B cell (primary cell): ENCODE measurements at regions not wholly inside any gene's neighbourhood (a gene's known extent, or its start where the extent isn't known, plus 50 kb on each side); places are given as distances from the start of the nearest gene placed in this dataset.

ENCODE experiments used
- ATAC-seq: fragments of 200-7000 bp; cut with Tn5 transposase; one replicate; pipeline ENCODE4 v1.10.0; 2021; ENCODE audit warnings: low read depth, mild to moderate bottlenecking, moderate number of reproducible peaks, moderate library complexity
- CTCF ChIA-PET: fragments of 350-600 bp; sonication (Branson Sonifier 250); formaldehyde crosslinking; loops from one replicate; lab custom pipeline; 2021; ENCODE audit warnings: antibody characterized with exemption, inconsistent platforms; lab: Charles Lee
- POLR2A ChIA-PET: fragments of 350-600 bp; sonication (Branson Sonifier 250); formaldehyde crosslinking; loops from one replicate; lab custom pipeline; 2021; ENCODE audit warnings: antibody characterized with exemption; lab: Charles Lee
- DNase-seq: peaks from one replicate; pipeline ENCODE4 v3.0.0; 2013
- H2AFZ ChIP-seq: 2 replicates; pipeline ENCODE4 v1.6.1; 2012; ENCODE audit warnings: mild to moderate bottlenecking, low read depth, low read length; ENCODE audit not compliant: insufficient read depth, poor library complexity, severe bottlenecking
- H3K27ac ChIP-seq, 2 donors: 1 replicate in 1 of 2; 2 replicates in 1 of 2; pipeline ENCODE4 v1.5.1; 2012 to 2013; ENCODE audit warnings: low read length in 2 of 2, mild to moderate bottlenecking in 2 of 2, moderate library complexity in 1 of 2
- H3K27me3 ChIP-seq, 4 experiments: fragments of 200-600 bp in 1 of 4; sonication (generic) in 1 of 4; replicated peaks in 1 of 4; 1 replicate in 2 of 4; 2 replicates in 2 of 4; pipeline versions ENCODE4 v1.6.1 to v1.7.0; 2013 to 2016; ENCODE audit warnings: low read length in 3 of 4, mild to moderate bottlenecking in 2 of 4, mixed read lengths in 1 of 4, moderate library complexity in 1 of 4; ENCODE audit not compliant: insufficient read depth in 4 of 4, control insufficient read depth in 3 of 4; ENCODE audit errors: control extremely low read depth in 1 of 4
- H3K36me3 ChIP-seq, 2 experiments: replicated peaks in 1 of 2; 1 replicate in 1 of 2; 2 replicates in 1 of 2; pipeline versions ENCODE4 v1.6.1 to v1.7.1; 2013; ENCODE audit warnings: low read length in 1 of 2; ENCODE audit not compliant: insufficient read depth in 2 of 2, control insufficient read depth in 1 of 2; ENCODE audit errors: control extremely low read depth in 1 of 2, extremely low read depth in 1 of 2
- H3K4me1 ChIP-seq, 2 donors: fragments of 200-600 bp in 1 of 2; sonication (generic) in 1 of 2; 1 replicate in 1 of 2; 2 replicates in 1 of 2; pipeline versions ENCODE4 v1.5.1 to v1.6.1; 2013 to 2017; ENCODE audit warnings: low read length in 2 of 2; ENCODE audit not compliant: control insufficient read depth in 2 of 2, insufficient read depth in 2 of 2
- H3K4me2 ChIP-seq: replicated peaks from 2 replicates; pipeline ENCODE3; 2012; ENCODE audit warnings: mild to moderate bottlenecking, low read depth, low read length; ENCODE audit not compliant: poor library complexity, severe bottlenecking
- H3K4me3 ChIP-seq, 5 experiments: fragments of 200-600 bp in 1 of 5; sonication (generic) in 1 of 5; 1 replicate in 3 of 5; 2 replicates in 2 of 5; pipeline versions ENCODE4 v1.5.1 to v1.7.0; 2011 to 2016; ENCODE audit warnings: low read length in 4 of 5, mild to moderate bottlenecking in 4 of 5, low read depth in 2 of 5, control low read depth in 1 of 5, moderate library complexity in 1 of 5; ENCODE audit not compliant: insufficient read depth in 1 of 5; ENCODE audit errors: control extremely low read depth in 1 of 5, extremely low read depth in 1 of 5
- H3K79me2 ChIP-seq: fragments of 200-600 bp; sonication (generic); one replicate; pipeline ENCODE4 v1.6.0; 2016; ENCODE audit warnings: low read length; ENCODE audit not compliant: control insufficient read depth, insufficient read depth
- H3K9ac ChIP-seq: fragments of 200-600 bp; sonication (generic); 2 replicates; pipeline ENCODE4 v1.6.1; 2017; ENCODE audit warnings: mild to moderate bottlenecking, low read length, moderate library complexity
- H3K9me3 ChIP-seq, 3 donors: one replicate each; pipeline versions ENCODE4 v1.6.1 to v1.7.1; 2013; ENCODE audit warnings: low read length in 2 of 3; ENCODE audit not compliant: control insufficient read depth in 2 of 3, insufficient read depth in 1 of 3; ENCODE audit errors: control extremely low read depth in 1 of 3
- H4K20me1 ChIP-seq: 2 replicates; pipeline ENCODE4 v1.6.0; 2012; ENCODE audit warnings: mild to moderate bottlenecking, low read length; ENCODE audit not compliant: insufficient read depth, control insufficient read depth, poor library complexity, severe bottlenecking
- H3K27ac Mint-ChIP-seq: one replicate; pipeline ENCODE4 v1.8.0; 2021; ENCODE audit warnings: mixed read lengths
- H3K27me3 Mint-ChIP-seq: one replicate; pipeline ENCODE4 v1.8.0; 2021; ENCODE audit warnings: mixed read lengths
- H3K4me1 Mint-ChIP-seq: one replicate; pipeline ENCODE4 v1.8.0; 2021; ENCODE audit warnings: mixed read lengths
- H3K4me3 Mint-ChIP-seq: one replicate; pipeline ENCODE4 v1.8.0; 2021; ENCODE audit warnings: mixed read lengths
- H3K9me3 Mint-ChIP-seq: one replicate; pipeline ENCODE4 v1.8.0; 2022; ENCODE audit warnings: mixed read lengths; ENCODE audit not compliant: insufficient read depth
- EZH2 ChIP-seq: IDR thresholded peaks from 2 replicates; pipeline ENCODE4 v1.6.1; 2012; ENCODE audit warnings: borderline replicate concordance, low read depth, mild to moderate bottlenecking, moderate library complexity, low read length; ENCODE audit not compliant: insufficient read depth, poor library complexity, severe bottlenecking
- WGBS: methylation state at CpG from one replicate; pipeline ENCODE4 v1.1.5; 2013; ENCODE audit warnings: missing lambda C conversion rate; ENCODE audit not compliant: insufficient coverage; 5-methylcytosine and 5-hydroxymethylcytosine counted together
- intact Hi-C: fragments of 100-400 bp; cut with micrococcal nuclease; formaldehyde crosslinking; loops from one replicate; pipeline ENCODE4 v1.10.0; 2022
- TF ChIP-seq, protein P1 (sequence below): fragments of 200-600 bp; IDR thresholded peaks from one replicate; pipeline ENCODE4 v1.8.0; 2022; ENCODE audit warnings: antibody characterized with exemption, mild to moderate bottlenecking

DNA sequence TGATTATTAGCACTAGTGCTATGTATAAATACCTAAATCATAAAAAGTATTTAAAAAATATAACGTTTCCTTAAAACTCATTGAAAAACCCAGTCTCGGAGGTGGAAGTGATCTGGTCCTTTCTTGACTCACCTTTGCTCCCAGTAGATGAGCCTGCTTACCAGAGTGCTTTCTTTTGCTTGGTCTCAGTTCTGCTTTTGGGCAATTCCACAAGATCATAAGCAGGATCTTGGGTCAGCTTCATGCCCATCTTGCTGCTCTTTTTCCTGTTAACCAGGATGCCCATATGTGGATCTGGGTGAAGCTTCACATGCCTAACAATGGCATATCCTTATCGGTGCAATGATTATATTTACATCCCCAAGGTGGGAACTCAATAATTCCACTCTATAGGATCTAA lies 332.1 kb upstream of the FAM98A start:
- Histone ChIP-seq H3K4me2 (no peak overlapping the region), H3K27me3 (no peaks in the 10 kb centered on the region), H3K79me2 (no peaks in the 10 kb centered on the region), H3K36me3 (no peaks in the 10 kb centered on the region), H3K4me1 (no peaks in the 10 kb centered on the region), H4K20me1 (no peaks in the 10 kb centered on the region), H3K9me3 (peaks cover 0 to 4% (median 0%) of the 10 kb centered on the region in 3 donors), H3K27ac (no peak overlapping the region), H3K4me3 (no peak overlapping the region), H3K9ac (no peak overlapping the region), H2AFZ (no peak overlapping the region)
- whole genome bisulfite sequencing = 100% methylated on average over 1 of the region's 3 CpGs
- no peak overlapping the region for H3K27ac Mint-ChIP-seq
- ATAC-seq (no peak), DNase-seq (no peak)
- no peak for TF ChIP-seq EZH2
- TF ChIP-seq, protein P1, sequence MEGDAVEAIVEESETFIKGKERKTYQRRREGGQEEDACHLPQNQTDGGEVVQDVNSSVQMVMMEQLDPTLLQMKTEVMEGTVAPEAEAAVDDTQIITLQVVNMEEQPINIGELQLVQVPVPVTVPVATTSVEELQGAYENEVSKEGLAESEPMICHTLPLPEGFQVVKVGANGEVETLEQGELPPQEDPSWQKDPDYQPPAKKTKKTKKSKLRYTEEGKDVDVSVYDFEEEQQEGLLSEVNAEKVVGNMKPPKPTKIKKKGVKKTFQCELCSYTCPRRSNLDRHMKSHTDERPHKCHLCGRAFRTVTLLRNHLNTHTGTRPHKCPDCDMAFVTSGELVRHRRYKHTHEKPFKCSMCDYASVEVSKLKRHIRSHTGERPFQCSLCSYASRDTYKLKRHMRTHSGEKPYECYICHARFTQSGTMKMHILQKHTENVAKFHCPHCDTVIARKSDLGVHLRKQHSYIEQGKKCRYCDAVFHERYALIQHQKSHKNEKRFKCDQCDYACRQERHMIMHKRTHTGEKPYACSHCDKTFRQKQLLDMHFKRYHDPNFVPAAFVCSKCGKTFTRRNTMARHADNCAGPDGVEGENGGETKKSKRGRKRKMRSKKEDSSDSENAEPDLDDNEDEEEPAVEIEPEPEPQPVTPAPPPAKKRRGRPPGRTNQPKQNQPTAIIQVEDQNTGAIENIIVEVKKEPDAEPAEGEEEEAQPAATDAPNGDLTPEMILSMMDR = no peak
- H3K4me3 Mint-ChIP-seq = no peak overlapping the region
- CTCF ChIA-PET = no interaction called here
- no peaks in the 10 kb centered on the region for H3K27me3 Mint-ChIP-seq
- no peaks in the 10 kb centered on the region for H3K9me3 Mint-ChIP-seq
- POLR2A ChIA-PET = no interaction called here
- intact Hi-C loops = no loop called here
- no peaks in the 10 kb centered on the region for H3K4me1 Mint-ChIP-seq

DNA sequence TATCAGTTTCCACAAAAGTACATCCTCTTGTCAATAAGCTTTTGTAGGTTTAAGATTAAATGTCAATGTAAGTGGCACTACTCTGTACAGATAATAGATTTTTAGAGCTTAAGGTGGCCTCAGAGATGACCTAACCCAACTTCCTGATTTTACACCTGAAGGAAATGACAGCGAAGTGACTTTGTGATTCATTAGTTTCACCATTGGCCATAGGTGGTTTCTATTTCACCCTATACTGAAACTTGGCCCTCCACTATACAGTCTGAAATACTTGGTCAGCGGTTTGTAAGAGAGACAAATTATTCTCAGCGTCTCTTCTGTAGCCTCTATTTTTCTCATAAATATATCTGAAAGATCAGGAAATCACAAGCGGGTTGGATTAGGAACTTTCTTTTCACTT lies 330.4 kb upstream of the FAM98A start:
- no peak overlapping the region for H3K9ac ChIP-seq
- no peaks in the 10 kb centered on the region for H4K20me1 ChIP-seq
- intact Hi-C loops = no loop called here
- no peak overlapping the region for H3K4me3 ChIP-seq
- ATAC-seq = no peak
- H3K4me1 Mint-ChIP-seq = no peaks in the 10 kb centered on the region
- no CpG with 5 or more reads among the region's 4 CpGs for WGBS
- no peak for TF ChIP-seq EZH2
- TF ChIP-seq, protein P1 = no peak
- no peak overlapping the region for H2AFZ ChIP-seq
- H3K4me1 ChIP-seq = no peaks in the 10 kb centered on the region
- CTCF ChIA-PET = no interaction called here
- peaks cover 0 to 4% (median 0%) of the 10 kb centered on the region in 3 donors for H3K9me3 ChIP-seq
- no peaks in the 10 kb centered on the region for H3K9me3 Mint-ChIP-seq
- no peaks in the 10 kb centered on the region for H3K27me3 Mint-ChIP-seq
- H3K4me3 Mint-ChIP-seq = no peak overlapping the region
- no peak overlapping the region for H3K27ac Mint-ChIP-seq
- no peak overlapping the region for H3K27ac ChIP-seq
- H3K79me2 ChIP-seq = no peaks in the 10 kb centered on the region
- no peak for DNase-seq
- no peaks in the 10 kb centered on the region for H3K27me3 ChIP-seq
- no peaks in the 10 kb centered on the region for H3K36me3 ChIP-seq
- H3K4me2 ChIP-seq = no peak overlapping the region
- POLR2A ChIA-PET = no interaction called here
